Neural progenitor cell (in vitro differentiated cells): ENCODE measurements at regions not wholly inside any gene's neighbourhood (a gene's known extent, or its start where the extent isn't known, plus 50 kb on each side); places are given as distances from the start of the nearest gene placed in this dataset.

Source experiments
- CTCF ChIP-seq: fragments of 200-600 bp; sonication (generic); IDR thresholded peaks from 2 replicates; pipeline ENCODE4 v1.5.1; 2017; ENCODE audit warnings: antibody characterized with exemption, mild to moderate bottlenecking
- EZH2 ChIP-seq: fragments of 200-600 bp; sonication (generic); IDR thresholded peaks from 2 replicates; pipeline ENCODE4 v1.6.1; 2017; ENCODE audit warnings: antibody characterized with exemption, mild to moderate bottlenecking, moderate library complexity

- TF ChIP-seq EZH2 (no peak), CTCF (no peak)
These were observed 216.4 kb downstream of the CDH10 start for GRCh38 chr5:24428345-24428744.
